ELR (cell line): ENCODE measurements at regions not wholly inside any gene's neighbourhood (a gene's known extent, or its start where the extent isn't known, plus 50 kb on each side); places are given as distances from the start of the nearest gene placed in this dataset.
A peak's percentile ranks its signal among the peaks of the same experiment; 100 is the strongest.

Experiments used
- DNase-seq: peaks from one replicate; pipeline ENCODE4 v3.0.0-alpha.2; 2015; ENCODE audit warnings: low read depth

- DNase-seq, result peak; percentile 82
Observed at GRCh38 chr12:107402041-107403022, 283.3 kb upstream of the PWP1 start.

- peak; percentile 76 for DNase-seq
Observed at GRCh38 chr12:107404981-107405380, 280.6 kb upstream of the PWP1 start.

- DNase-seq, result no peak
Observed at GRCh38 chr12:107405436-107405835, 280.2 kb upstream of the PWP1 start.

DNA sequence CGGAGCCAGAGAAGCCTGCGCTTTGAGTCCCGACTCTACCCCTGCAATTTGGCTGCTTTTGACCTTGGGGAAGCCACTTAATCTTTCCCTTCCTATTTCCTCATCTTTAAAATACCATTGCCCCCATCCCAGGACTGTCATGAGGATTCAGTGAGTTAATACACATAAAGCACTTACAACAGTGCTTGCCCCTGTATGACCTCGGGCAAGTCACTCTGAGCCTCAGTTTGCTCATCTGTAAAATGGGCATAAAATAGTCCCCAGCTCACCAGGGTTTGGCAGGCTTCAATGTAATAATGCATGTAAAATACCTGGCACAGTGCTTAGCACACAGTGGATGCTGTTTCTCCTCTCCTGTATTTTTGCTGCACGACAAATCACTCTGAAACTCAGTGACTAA, 278.7 kb upstream of the PWP1 start:
- no peak for DNase-seq

GRCh38 chr12:107411792-107412535, 273.6 kb upstream of the PWP1 start:
- peak; percentile 95 for DNase-seq

- peak; percentile 88 for DNase-seq
Observed at GRCh38 chr12:107415071-107415470, 270.5 kb upstream of the PWP1 start.

DNA sequence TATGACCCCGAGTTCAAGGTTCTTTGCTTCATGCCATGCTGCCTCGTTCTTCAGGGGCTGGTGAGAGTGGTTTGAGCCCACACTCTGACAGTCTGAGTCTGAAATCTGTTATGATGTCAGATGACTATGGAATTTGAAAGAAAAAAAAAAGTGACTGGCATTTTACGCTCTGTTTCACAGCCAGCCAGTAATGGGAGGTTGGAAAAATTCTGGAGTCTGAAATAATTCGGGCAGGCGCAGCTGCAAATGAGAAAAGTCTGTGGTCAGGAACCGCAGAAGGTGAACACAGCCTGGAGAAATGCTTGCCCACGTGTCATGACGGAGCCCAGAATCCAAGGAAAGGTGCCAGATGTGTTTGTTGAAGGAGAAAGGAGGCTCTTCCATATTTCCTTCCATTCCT, 269.8 kb upstream of the PWP1 start:
- DNase-seq, result peak; percentile 61

- no peak for DNase-seq
Observed at GRCh38 chr12:107417004-107417403, 268.6 kb upstream of the PWP1 start.

DNA sequence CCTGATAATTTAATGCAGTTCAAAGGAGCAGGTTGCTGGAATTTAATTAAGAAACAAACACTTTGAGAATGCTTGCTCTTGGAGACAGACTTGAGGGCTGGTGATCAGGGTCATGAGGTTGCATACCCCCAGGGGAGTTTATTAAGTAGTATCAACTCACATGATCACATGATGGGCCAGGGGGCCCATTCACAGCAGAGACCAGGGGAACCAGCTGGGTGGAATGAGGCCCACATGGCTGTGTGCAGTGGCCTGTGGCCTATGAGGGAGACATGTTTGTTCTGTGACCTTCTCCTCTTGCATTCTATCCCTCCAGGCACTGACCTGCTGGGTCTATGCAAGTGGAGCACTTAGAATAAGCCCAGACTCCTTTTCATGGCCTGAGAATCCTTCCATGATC, 266.6 kb upstream of the PWP1 start:
- no peak for DNase-seq

DNA sequence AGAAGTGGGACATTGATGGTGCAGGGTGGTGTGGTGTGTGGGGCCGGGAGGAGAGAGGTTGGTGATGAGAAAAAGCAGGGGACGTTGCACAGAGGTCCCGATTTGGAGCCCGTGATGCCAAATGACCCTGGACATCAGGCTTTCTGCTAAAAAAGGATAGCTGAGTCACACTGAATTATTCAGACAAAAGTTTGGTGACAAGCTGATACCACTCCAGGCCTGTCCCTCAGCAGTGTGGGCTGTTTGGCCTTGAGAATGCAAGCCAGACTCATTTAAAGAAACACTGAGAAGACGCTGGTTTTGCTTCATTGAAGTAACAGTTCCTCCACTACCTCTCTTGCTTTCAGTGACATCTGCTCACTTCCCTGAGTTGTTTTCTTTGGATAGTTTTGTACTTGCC, 262.1 kb upstream of the PWP1 start:
- no peak for DNase-seq

DNA sequence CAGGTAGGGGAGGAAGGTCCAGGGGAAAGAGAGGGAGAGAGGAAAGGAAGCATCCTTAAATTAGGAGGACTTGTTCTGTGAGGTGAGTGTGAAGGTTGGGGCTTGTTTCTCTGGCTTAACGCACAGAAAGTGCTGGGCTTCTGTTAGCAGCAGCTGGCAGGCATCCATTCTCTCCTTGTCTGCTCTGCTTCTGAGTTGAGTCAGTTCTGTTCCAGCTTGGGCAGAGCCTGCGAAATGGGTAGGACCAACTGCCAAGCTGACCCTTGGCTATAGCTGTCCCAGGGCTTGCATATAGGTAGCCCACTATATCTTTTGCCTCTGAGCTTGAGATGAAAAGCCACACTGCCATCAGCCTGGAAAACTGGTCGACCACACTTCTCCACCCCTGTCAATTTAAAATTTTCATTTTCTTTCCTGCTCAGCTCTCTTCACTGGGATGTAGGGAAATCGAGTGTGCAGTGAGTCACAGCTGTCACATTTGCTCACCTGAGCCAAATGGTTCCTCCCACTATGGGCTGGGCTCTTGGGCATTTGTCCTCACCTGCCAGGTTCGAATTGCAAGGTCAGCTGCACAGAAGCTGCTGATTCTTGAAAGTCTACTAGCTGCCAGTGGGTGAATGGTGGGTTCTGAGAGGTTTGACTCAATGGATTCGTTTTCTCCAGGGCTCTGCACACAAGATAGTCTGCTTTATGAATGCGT, 256.4 kb upstream of the PWP1 start:
- no peak for DNase-seq

DNA sequence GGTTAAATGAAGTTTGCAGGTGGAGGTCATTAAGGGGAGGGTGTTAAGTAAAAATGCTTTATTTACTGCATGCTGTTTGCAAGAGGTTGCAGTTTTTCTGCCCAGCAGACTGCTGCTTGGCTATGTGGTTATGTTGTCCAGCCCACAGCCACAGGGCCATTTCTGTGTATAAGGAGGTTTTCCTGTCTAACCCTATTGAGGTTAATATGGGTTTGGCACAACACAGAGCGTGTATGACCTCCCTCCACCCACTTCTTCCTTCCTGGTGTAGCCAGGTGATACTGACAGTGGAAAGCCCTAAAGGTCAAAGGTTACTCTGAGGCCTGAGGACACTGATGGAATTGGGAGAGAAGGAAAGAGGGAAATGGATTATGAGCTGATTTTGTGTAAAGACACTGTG, 253.7 kb upstream of the PWP1 start:
- DNase-seq, result no peak

DNA sequence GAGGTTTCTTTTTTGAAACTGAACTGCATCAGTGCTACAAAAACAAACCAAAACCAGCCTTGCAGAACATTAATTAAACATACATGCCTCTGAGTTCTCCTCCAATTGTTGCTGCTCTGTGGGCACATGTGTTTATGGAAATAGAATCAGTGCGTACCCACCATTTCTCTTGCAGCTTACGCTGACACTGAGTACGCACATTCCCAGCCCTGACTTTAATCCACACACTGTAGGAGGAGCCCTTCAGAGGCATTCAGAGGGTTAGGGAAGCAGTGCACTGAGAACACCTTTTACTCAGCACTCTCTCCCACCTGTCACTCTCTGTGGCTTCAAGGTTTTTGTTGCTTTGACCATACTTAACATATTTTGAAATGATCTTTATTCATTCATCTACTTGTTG, 250.5 kb upstream of the PWP1 start:
- no peak for DNase-seq

- no peak for DNase-seq
Observed at GRCh38 chr12:107435520-107435919, 250.1 kb upstream of the PWP1 start.

DNA sequence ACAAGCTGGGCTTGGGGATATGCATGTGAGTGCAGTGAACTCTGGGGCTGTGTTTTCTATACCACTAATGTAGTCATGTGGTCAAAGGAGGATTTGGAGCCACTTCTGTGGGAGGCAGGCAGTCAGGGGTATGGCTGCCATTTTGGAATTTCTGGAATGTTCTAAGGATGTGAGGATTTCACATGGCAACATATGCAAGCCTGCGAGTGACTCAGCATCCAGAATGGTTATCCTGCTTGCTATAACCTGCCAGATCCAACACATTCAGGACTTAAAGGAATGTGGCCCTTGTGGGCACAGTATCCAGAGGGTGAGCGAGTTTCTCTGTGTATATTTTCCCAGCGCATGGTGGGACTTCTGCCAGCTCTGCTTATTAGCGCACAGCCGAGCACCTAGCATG, 249.2 kb upstream of the PWP1 start:
- peak; percentile 77 for DNase-seq

GRCh38 chr12:107436836-107437235, 248.8 kb upstream of the PWP1 start:
- DNase-seq, result no peak

- DNase-seq, result no peak
Observed at GRCh38 chr12:107437954-107438353, 247.6 kb upstream of the PWP1 start.

- DNase-seq, result no peak
Observed at GRCh38 chr12:107439026-107439738, 246.4 kb upstream of the PWP1 start.

DNA sequence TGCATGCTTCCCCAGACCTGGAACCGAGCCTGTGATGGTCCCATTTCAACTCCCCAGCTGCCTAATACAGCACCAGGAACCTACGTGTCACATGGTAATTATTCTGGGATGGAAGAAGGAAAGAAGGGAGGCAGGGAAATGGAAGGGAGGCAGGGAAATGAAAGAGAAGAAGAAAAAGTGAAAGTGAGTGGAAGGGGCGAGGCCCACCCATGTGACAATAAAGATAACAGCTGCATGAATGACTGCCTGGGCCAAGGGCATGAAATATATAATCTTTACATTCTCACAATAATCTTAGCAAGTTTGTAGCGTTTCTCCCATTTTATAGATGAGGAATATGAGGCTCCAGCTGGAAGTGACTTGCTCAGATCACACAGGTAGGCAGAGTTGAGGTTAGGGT, 245.0 kb upstream of the PWP1 start:
- no peak for DNase-seq

- no peak for DNase-seq
Observed at GRCh38 chr12:107441665-107442300, 243.8 kb upstream of the PWP1 start.

GRCh38 chr12:107442326-107442987, 243.1 kb upstream of the PWP1 start:
- no peak for DNase-seq
